ENCODE measurements at regions not wholly inside any gene's neighbourhood (a gene's known extent, or its start where the extent isn't known, plus 50 kb on each side); places are given as distances from the start of the nearest gene placed in this dataset.
"Not testable (repeated sequence)": the region's sequence is repeated elsewhere in the genome, so short reads cannot be mapped to it uniquely, and the experiment has no call there.

GRCh38 chr3:26920646-26921478 is 298.3 kb downstream of the LRRC3B start:
- H3K4me3 ChIP-seq (ENCODE audit: low read length): no peak overlapping the region
- POLR2A ChIA-PET: no interaction called here
- no peaks in the 10 kb centered on the region for H3K36me3 ChIP-seq (ENCODE audit: control insufficient read depth in 2 of 3, insufficient read depth in 3 of 3, low read length in 3 of 3)
- H3K4me3 Mint-ChIP-seq: no peak overlapping the region
- no peaks in the 10 kb centered on the region for H3K36me3 Mint-ChIP-seq
- CTCF ChIA-PET: no interaction called here
- no peaks in the 10 kb centered on the region for H3K27me3 ChIP-seq (ENCODE audit: control insufficient read depth in 2 of 2, insufficient read depth in 2 of 2, low read length in 2 of 2)
- no peak for DNase-seq
- no peaks in the 10 kb centered on the region for H3K4me1 Mint-ChIP-seq
- no peaks in the 10 kb centered on the region for H3K9me3 ChIP-seq (ENCODE audit: control insufficient read depth in 2 of 3, low read length in 3 of 3)
- intact Hi-C loops (cut with micrococcal nuclease): no loop called here
- ATAC-seq: no peak
- no peak overlapping the region for H3K27ac Mint-ChIP-seq
- H3K4me1 ChIP-seq (ENCODE audit: control insufficient read depth in 2 of 2, insufficient read depth in 2 of 2, low read length in 2 of 2): no peaks in the 10 kb centered on the region
- H3K27me3 Mint-ChIP-seq: no peaks in the 10 kb centered on the region
- no peak overlapping the region for H3K27ac ChIP-seq (ENCODE audit: low read depth, low read length)
- H3K9me3 Mint-ChIP-seq: peaks cover 0 to 31% (median 11%) of the 10 kb centered on the region in 11 donors

- Mint-ChIP-seq H3K27me3 (no peaks in the 10 kb centered on the region), H3K4me1 (no peaks in the 10 kb centered on the region), H3K36me3 (peaks cover 0 to 4% (median 0%) of the 10 kb centered on the region in 5 donors), H3K9me3 (peaks cover 0 to 20% (median 6%) of the 10 kb centered on the region in 11 donors), H3K4me3 (no peak overlapping the region), H3K27ac (no peak overlapping the region)
- Histone ChIP-seq H3K27ac (ENCODE audit: low read depth, low read length) (no peak overlapping the region), H3K36me3 (ENCODE audit: control insufficient read depth in 2 of 3, insufficient read depth in 3 of 3, low read length in 3 of 3) (no peaks in the 10 kb centered on the region), H3K4me3 (ENCODE audit: low read length) (no peak overlapping the region), H3K9me3 (ENCODE audit: control insufficient read depth in 2 of 3, low read length in 3 of 3) (no peaks in the 10 kb centered on the region), H3K27me3 (ENCODE audit: control insufficient read depth in 2 of 2, insufficient read depth in 2 of 2, low read length in 2 of 2) (no peaks in the 10 kb centered on the region), H3K4me1 (ENCODE audit: control insufficient read depth in 2 of 2, insufficient read depth in 2 of 2, low read length in 2 of 2) (no peaks in the 10 kb centered on the region)
- ATAC-seq (no peak), DNase-seq (no peak)
- ChIA-PET POLR2A (no interaction called here), CTCF (no interaction called here)
- intact Hi-C loops (cut with micrococcal nuclease): no loop called here
Measured at GRCh38 chr3:26931896-26932295, 309.3 kb downstream of the LRRC3B start.

- CTCF ChIA-PET: no interaction called here
- no peak for ATAC-seq
- intact Hi-C loops (cut with micrococcal nuclease): no loop called here
Measured at GRCh38 chr3:26932752-26933151, 310.2 kb downstream of the LRRC3B start.

GRCh38 chr3:26945480-26945879 is 322.9 kb downstream of the LRRC3B start:
- DNase-seq; H3K4me3 Mint-ChIP-seq; H3K4me1 Mint-ChIP-seq; H3K27ac ChIP-seq (ENCODE audit: low read depth, low read length); H3K27me3 ChIP-seq (ENCODE audit: control insufficient read depth in 2 of 2, insufficient read depth in 2 of 2, low read length in 2 of 2); H3K9me3 ChIP-seq (ENCODE audit: control insufficient read depth in 2 of 3, low read length in 3 of 3); H3K27me3 Mint-ChIP-seq; H3K36me3 Mint-ChIP-seq; intact Hi-C loops (cut with micrococcal nuclease); ATAC-seq; H3K4me1 ChIP-seq (ENCODE audit: control insufficient read depth in 2 of 2, insufficient read depth in 2 of 2, low read length in 2 of 2); POLR2A ChIA-PET; H3K27ac Mint-ChIP-seq; H3K4me3 ChIP-seq (ENCODE audit: low read length); CTCF ChIA-PET; H3K36me3 ChIP-seq (ENCODE audit: control insufficient read depth in 2 of 3, insufficient read depth in 3 of 3, low read length in 3 of 3): not testable (repeated sequence)
- peaks cover 4 to 26% (median 10%) of the 10 kb centered on the region in 11 donors for H3K9me3 Mint-ChIP-seq

More at GRCh38 chr3:26932752-26933151, 310.2 kb downstream of the LRRC3B start:
- Mint-ChIP-seq H3K4me3 (no peak overlapping the region), H3K9me3 (peaks cover 0 to 20% (median 6%) of the 10 kb centered on the region in 11 donors), H3K27me3 (no peaks in the 10 kb centered on the region), H3K4me1 (no peaks in the 10 kb centered on the region), H3K36me3 (peaks cover 0 to 4% (median 0%) of the 10 kb centered on the region in 5 donors), H3K27ac (no peak overlapping the region)
- Histone ChIP-seq H3K27me3 (ENCODE audit: control insufficient read depth in 2 of 2, insufficient read depth in 2 of 2, low read length in 2 of 2) (no peaks in the 10 kb centered on the region), H3K9me3 (ENCODE audit: control insufficient read depth in 2 of 3, low read length in 3 of 3) (no peaks in the 10 kb centered on the region), H3K27ac (ENCODE audit: low read depth, low read length) (no peak overlapping the region), H3K4me1 (ENCODE audit: control insufficient read depth in 2 of 2, insufficient read depth in 2 of 2, low read length in 2 of 2) (no peaks in the 10 kb centered on the region), H3K36me3 (ENCODE audit: control insufficient read depth in 2 of 3, insufficient read depth in 3 of 3, low read length in 3 of 3) (no peaks in the 10 kb centered on the region), H3K4me3 (ENCODE audit: low read length) (no peak overlapping the region)
- POLR2A ChIA-PET: no interaction called here
- no peak for DNase-seq

GRCh38 chr3:26960382-26960781 is 337.8 kb downstream of the LRRC3B start:
- Histone ChIP-seq H3K4me1 (ENCODE audit: control insufficient read depth in 2 of 2, insufficient read depth in 2 of 2, low read length in 2 of 2) (no peaks in the 10 kb centered on the region), H3K27me3 (ENCODE audit: control insufficient read depth in 2 of 2, insufficient read depth in 2 of 2, low read length in 2 of 2) (no peaks in the 10 kb centered on the region), H3K4me3 (ENCODE audit: low read length) (no peak overlapping the region), H3K36me3 (ENCODE audit: control insufficient read depth in 2 of 3, insufficient read depth in 3 of 3, low read length in 3 of 3) (no peaks in the 10 kb centered on the region), H3K9me3 (ENCODE audit: control insufficient read depth in 2 of 3, low read length in 3 of 3) (no peaks in the 10 kb centered on the region), H3K27ac (ENCODE audit: low read depth, low read length) (no peak overlapping the region)
- ChIA-PET POLR2A (no interaction called here), CTCF (no interaction called here)
- H3K36me3 Mint-ChIP-seq: no peaks in the 10 kb centered on the region
- H3K4me1 Mint-ChIP-seq: no peaks in the 10 kb centered on the region
- ATAC-seq: no peak
- no peak for DNase-seq
- H3K27me3 Mint-ChIP-seq: no peaks in the 10 kb centered on the region
- peaks cover 4 to 19% (median 8%) of the 10 kb centered on the region in 11 donors for H3K9me3 Mint-ChIP-seq
- intact Hi-C loops (cut with micrococcal nuclease): no loop called here
- H3K4me3 Mint-ChIP-seq: no peak overlapping the region
- no peak overlapping the region for H3K27ac Mint-ChIP-seq

- DNase-seq (no peak), ATAC-seq (no peak)
- no peak overlapping the region for H3K27ac Mint-ChIP-seq
- H3K27ac ChIP-seq (ENCODE audit: low read depth, low read length): no peak overlapping the region
- H3K9me3 ChIP-seq (ENCODE audit: control insufficient read depth in 2 of 3, low read length in 3 of 3): no peaks in the 10 kb centered on the region
- no peak overlapping the region for H3K4me3 ChIP-seq (ENCODE audit: low read length)
- H3K27me3 ChIP-seq (ENCODE audit: control insufficient read depth in 2 of 2, insufficient read depth in 2 of 2, low read length in 2 of 2): no peaks in the 10 kb centered on the region
- ChIA-PET CTCF (no interaction called here), POLR2A (no interaction called here)
- H3K27me3 Mint-ChIP-seq: no peaks in the 10 kb centered on the region
- H3K4me1 Mint-ChIP-seq: no peaks in the 10 kb centered on the region
- H3K4me1 ChIP-seq (ENCODE audit: control insufficient read depth in 2 of 2, insufficient read depth in 2 of 2, low read length in 2 of 2): no peaks in the 10 kb centered on the region
- peaks cover 0 to 14% (median 5%) of the 10 kb centered on the region in 11 donors for H3K9me3 Mint-ChIP-seq
- H3K36me3 Mint-ChIP-seq: no peaks in the 10 kb centered on the region
- no peaks in the 10 kb centered on the region for H3K36me3 ChIP-seq (ENCODE audit: control insufficient read depth in 2 of 3, insufficient read depth in 3 of 3, low read length in 3 of 3)
- intact Hi-C loops (cut with micrococcal nuclease): no loop called here
- H3K4me3 Mint-ChIP-seq: no peak overlapping the region
Measured at GRCh38 chr3:26962492-26963360, 340.2 kb downstream of the LRRC3B start.

Measured in naive thymus-derived CD4-positive, alpha-beta T cell (primary cell).